ENCODE measurements at regions not wholly inside any gene's neighbourhood (a gene's known extent, or its start where the extent isn't known, plus 50 kb on each side); places are given as distances from the start of the nearest gene placed in this dataset.

DNA sequence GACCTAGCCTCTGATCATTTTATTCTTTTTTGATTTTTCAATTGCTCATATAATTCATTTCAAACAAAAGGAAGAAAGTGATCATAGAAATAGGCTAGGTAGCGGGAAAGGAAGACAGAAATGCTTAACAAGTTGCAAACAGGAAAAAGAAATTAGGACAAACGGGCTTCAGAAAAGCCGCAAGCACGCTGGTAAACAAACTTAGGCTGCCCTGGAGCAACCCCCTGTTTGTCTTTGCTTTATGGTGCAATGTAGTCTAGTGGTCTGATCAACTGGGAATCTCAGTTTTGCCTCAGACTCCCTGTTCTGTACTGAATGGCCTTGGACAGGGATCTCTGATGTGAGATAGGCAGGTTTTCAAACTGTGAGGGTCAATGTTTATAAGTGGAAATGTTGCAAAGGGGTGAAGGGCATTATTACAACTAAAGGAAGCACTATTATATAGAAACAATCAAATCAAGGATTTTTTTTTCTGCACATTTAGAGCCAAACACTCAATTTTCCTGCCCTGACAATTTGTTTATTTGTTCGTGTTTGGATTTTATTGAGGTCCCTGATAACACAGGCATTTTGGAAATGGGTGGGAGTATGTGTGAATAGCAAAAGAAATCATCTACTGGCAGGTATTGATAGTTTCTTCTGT, 146.8 kb upstream of the NRIP1 start (continued):
- TF ChIP-seq SNAPC5 (CRISPR knock-in tag; IDR thresholded peaks at IDR 0.05; ENCODE audit: borderline replicate concordance) (no peak), CCDC6 (CRISPR knock-in tag; IDR thresholded peaks at IDR 0.05) (no peak), ZNF83 (CRISPR knock-in tag; IDR thresholded peaks at IDR 0.05; ENCODE audit: borderline replicate concordance) (no peak), TCF12 (IDR thresholded peaks at IDR 0.05) (no peak), TCF12 (CRISPR knock-in tag; IDR thresholded peaks at IDR 0.05) (peak; percentile 85; the same call in 1 of the 2 replicates), HOXA3 (CRISPR knock-in tag; IDR thresholded peaks at IDR 0.05) (peak; percentile 91), GATA4 (IDR thresholded peaks at IDR 0.05; ENCODE audit: borderline replicate concordance, low read depth) (peak; percentile 95), ZBTB8A (CRISPR knock-in tag; IDR thresholded peaks at IDR 0.05; ENCODE audit: borderline replicate concordance, low read depth) (no peak), ZNF605 (CRISPR knock-in tag; IDR thresholded peaks at IDR 0.05) (0 out of 2 replicates have a peak, but pooled peaks have one; percentile 40), ZNF674 (CRISPR knock-in tag; IDR thresholded peaks at IDR 0.05; ENCODE audit: low read depth) (no peak), TEAD2 (CRISPR knock-in tag; IDR thresholded peaks at IDR 0.05) (no peak), ISL2 (CRISPR knock-in tag; IDR thresholded peaks at IDR 0.05) (peak; percentile 98), TP53 (CRISPR knock-in tag; conservative IDR thresholded peaks at IDR 0.05) (peak; percentile 65; the same call in 1 of the 2 replicates), SOX6 (IDR thresholded peaks at IDR 0.05) (no peak), SOX6 (CRISPR knock-in tag; IDR thresholded peaks at IDR 0.05) (peak; percentile 97)
- TF ChIP-seq, protein P1, sequence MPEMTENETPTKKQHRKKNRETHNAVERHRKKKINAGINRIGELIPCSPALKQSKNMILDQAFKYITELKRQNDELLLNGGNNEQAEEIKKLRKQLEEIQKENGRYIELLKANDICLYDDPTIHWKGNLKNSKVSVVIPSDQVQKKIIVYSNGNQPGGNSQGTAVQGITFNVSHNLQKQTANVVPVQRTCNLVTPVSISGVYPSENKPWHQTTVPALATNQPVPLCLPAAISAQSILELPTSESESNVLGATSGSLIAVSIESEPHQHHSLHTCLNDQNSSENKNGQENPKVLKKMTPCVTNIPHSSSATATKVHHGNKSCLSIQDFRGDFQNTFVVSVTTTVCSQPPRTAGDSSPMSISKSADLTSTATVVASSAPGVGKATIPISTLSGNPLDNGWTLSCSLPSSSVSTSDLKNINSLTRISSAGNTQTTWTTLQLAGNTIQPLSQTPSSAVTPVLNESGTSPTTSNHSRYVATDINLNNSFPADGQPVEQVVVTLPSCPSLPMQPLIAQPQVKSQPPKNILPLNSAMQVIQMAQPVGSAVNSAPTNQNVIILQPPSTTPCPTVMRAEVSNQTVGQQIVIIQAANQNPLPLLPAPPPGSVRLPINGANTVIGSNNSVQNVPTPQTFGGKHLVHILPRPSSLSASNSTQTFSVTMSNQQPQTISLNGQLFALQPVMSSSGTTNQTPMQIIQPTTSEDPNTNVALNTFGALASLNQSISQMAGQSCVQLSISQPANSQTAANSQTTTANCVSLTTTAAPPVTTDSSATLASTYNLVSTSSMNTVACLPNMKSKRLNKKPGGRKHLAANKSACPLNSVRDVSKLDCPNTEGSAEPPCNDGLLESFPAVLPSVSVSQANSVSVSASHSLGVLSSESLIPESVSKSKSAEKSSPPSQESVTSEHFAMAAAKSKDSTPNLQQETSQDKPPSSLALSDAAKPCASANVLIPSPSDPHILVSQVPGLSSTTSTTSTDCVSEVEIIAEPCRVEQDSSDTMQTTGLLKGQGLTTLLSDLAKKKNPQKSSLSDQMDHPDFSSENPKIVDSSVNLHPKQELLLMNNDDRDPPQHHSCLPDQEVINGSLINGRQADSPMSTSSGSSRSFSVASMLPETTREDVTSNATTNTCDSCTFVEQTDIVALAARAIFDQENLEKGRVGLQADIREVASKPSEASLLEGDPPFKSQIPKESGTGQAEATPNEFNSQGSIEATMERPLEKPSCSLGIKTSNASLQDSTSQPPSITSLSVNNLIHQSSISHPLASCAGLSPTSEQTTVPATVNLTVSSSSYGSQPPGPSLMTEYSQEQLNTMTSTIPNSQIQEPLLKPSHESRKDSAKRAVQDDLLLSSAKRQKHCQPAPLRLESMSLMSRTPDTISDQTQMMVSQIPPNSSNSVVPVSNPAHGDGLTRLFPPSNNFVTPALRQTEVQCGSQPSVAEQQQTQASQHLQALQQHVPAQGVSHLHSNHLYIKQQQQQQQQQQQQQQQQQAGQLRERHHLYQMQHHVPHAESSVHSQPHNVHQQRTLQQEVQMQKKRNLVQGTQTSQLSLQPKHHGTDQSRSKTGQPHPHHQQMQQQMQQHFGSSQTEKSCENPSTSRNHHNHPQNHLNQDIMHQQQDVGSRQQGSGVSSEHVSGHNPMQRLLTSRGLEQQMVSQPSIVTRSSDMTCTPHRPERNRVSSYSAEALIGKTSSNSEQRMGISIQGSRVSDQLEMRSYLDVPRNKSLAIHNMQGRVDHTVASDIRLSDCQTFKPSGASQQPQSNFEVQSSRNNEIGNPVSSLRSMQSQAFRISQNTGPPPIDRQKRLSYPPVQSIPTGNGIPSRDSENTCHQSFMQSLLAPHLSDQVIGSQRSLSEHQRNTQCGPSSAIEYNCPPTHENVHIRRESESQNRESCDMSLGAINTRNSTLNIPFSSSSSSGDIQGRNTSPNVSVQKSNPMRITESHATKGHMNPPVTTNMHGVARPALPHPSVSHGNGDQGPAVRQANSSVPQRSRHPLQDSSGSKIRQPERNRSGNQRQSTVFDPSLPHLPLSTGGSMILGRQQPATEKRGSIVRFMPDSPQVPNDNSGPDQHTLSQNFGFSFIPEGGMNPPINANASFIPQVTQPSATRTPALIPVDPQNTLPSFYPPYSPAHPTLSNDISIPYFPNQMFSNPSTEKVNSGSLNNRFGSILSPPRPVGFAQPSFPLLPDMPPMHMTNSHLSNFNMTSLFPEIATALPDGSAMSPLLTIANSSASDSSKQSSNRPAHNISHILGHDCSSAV (CRISPR knock-in tag; IDR thresholded peaks at IDR 0.05; ENCODE audit: borderline replicate concordance), result no peak
- TF ChIP-seq, protein P2, sequence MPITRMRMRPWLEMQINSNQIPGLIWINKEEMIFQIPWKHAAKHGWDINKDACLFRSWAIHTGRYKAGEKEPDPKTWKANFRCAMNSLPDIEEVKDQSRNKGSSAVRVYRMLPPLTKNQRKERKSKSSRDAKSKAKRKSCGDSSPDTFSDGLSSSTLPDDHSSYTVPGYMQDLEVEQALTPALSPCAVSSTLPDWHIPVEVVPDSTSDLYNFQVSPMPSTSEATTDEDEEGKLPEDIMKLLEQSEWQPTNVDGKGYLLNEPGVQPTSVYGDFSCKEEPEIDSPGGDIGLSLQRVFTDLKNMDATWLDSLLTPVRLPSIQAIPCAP (CRISPR knock-in tag; IDR thresholded peaks at IDR 0.05; ENCODE audit: low read depth), result no peak
- TF ChIP-seq, protein P3, sequence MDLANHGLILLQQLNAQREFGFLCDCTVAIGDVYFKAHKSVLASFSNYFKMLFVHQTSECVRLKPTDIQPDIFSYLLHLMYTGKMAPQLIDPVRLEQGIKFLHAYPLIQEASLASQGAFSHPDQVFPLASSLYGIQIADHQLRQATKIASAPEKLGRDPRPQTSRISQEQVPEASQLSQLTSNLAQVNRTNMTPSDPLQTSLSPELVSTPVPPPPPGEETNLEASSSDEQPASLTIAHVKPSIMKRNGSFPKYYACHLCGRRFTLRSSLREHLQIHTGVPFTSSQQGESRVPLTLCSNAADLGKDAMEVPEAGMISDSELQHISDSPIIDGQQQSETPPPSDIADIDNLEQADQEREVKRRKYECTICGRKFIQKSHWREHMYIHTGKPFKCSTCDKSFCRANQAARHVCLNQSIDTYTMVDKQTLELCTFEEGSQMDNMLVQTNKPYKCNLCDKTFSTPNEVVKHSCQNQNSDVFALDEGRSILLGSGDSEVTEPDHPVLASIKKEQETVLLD (CRISPR knock-in tag; IDR thresholded peaks at IDR 0.05; ENCODE audit: low read depth), result no peak
- TF ChIP-seq, protein P4, sequence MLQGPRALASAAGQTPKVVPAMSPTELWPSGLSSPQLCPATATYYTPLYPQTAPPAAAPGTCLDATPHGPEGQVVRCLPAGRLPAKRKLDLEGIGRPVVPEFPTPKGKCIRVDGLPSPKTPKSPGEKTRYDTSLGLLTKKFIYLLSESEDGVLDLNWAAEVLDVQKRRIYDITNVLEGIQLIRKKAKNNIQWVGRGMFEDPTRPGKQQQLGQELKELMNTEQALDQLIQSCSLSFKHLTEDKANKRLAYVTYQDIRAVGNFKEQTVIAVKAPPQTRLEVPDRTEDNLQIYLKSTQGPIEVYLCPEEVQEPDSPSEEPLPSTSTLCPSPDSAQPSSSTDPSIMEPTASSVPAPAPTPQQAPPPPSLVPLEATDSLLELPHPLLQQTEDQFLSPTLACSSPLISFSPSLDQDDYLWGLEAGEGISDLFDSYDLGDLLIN (CRISPR knock-in tag; IDR thresholded peaks at IDR 0.05; ENCODE audit: borderline replicate concordance), result no peak
